ENCODE measurements at regions not wholly inside any gene's neighbourhood (a gene's known extent, or its start where the extent isn't known, plus 50 kb on each side); places are given as distances from the start of the nearest gene placed in this dataset.
A peak's percentile ranks its signal among the peaks of the same experiment; 100 is the strongest.
"Not testable (repeated sequence)": the region's sequence is repeated elsewhere in the genome, so short reads cannot be mapped to it uniquely, and the experiment has no call there.

DNA sequence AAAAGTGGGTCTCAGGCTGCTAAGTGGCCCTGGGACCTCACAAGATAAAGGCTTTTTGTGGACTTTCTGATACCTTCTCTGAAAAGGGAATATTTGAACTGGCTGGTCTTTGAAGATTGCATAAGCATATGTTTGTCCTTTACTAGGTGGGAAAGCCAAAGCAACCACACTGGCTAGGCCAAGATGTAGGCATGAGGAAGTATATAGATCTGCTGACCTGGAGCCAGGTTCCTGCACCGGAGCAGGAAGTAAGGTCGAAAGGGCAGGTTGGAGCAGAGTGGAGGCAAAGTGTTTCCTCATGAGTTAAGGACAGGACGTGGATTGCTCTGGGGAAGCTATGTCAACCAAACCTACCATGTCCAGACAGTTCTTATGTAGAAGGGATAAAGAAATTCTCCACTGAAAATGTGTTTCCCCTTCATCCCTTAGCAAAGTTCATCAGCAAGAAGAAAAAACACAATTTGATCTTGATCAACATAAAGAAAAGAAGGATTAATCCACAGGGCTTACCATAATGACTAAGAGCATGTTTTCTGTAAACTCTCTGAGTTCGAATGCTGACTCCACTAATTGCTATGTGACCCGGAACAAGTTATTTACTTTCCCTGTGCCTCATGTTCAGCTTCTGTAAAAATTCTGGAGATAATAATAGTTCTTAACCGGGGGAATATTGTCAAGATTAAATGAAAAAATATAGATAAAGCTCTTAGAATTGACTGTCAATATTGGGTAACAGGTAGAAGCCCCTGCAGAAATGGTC is 156.1 kb upstream of the SRD5A2 start:
- DNase-seq (ENCODE audit: low read depth), result no peak

DNA sequence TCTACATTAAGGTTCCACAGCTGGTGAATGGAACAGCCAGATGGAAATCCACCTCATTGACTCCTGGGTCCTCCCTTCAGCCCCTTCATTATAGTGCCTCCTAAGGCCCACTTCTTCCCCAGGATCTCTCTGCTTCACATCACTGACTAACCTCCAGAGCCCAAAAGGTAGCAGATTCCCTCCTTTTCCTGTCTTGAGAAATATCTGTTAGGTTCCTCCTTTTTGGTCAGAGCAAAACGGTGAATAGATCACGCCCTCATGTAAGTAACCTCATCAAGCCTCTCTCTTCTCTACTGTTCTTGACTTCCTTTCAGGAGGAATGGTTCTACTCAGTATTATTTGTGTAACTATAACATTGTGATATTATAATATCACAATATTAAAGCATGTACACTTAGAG is 155.0 kb upstream of the SRD5A2 start:
- no peak for DNase-seq (ENCODE audit: low read depth)

DNA sequence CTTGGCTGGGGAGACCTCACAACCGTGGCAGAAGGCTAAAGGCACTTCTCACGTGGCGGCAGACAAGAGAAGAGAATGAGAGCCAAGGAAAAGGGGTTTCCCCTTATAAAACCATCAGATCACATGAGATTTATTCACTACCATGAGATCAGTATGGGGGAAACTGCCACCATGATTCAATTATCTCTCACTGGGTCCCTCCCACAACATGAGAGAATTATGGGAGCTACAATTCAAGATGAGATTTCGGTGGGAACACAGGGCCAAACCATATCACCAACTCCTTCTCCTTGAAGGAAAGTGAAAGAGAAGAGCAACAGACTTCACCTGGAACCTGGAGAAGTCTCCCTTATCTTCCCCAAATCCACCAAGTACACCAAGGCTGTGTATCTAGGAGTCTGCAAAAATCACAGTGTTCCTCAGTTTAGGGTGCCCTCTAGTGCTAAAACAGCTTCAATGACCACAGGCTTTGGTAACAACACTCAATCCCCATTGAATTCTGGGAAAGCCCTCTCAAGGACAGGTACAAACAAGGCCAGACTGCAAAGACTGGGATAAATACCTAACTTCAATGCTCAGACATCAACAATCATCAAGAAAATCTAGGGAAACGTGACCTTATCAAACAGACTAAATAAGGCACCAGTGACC is 148.8 kb upstream of the SRD5A2 start:
- DNase-seq (ENCODE audit: low read depth), result peak; percentile 50

DNA sequence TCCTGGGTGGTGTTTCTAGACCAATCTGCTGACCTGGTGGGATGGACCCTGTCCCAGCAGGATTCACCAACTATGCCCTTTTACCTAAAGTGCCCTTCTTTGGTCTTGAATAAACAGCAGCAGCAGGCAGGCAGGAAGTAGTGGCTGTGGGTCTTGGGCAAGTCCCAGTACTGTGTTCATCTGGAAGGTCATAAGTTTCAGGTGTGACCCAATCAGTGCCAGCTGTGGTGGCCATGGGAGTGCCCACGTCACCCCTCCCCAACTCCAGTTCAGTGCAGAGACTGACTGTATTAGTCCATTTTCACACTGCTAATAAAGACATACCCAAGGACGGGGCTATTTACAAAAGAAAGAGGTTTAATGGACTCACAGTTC is 148.3 kb upstream of the SRD5A2 start:
- no peak for DNase-seq (ENCODE audit: low read depth)

DNA sequence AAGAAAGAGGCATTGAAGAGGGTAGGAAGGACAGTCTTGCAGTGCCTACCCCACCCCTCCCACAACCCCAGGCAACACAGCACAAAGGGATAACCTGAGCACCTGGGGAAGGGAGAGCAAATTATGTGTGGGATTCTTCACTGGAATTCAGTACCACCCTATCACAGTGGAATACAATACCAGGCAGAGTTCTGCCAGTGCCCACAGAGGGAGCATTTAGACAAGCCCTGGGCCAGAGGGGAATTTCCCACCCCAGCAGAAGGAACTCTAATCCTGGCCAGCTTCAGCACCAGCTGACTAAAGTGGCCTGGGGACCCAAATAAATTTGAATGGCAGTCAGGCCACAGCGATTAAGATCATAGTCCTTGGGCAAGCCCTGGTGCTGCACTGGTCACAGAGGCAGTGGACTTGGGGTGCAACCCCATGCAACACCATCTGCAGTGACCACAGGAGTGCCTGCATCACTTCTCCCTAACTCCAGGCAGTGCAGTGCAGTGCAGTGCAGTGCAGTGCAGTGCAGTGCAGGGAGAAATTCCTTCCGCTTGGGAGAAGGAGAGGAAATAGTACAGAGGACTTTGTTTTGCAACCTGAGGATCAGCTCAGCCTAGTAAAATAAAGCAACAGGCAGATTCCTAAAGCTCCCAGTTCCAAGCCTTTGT is 147.8 kb upstream of the SRD5A2 start:
- DNase-seq (ENCODE audit: low read depth), result no peak

DNA sequence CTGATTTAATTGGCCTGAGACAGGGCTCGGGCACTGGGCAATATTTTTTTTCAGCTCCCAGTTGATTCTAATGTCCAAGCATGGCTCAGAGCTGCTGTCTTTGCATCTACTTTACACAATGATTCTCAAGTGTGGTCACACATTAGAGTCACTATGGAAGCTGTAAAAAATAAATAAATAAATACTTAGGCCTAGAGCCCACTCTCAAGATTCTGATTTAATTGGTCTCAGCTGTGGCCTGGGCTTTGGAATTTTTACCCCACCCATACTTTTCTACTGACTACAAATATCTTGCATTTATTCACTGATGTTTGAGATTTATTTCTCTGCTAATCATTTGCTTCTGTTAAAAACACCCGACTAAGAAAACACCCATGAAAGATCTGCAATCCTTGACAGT is 145.7 kb upstream of the SRD5A2 start:
- no peak for DNase-seq (ENCODE audit: low read depth)

DNA sequence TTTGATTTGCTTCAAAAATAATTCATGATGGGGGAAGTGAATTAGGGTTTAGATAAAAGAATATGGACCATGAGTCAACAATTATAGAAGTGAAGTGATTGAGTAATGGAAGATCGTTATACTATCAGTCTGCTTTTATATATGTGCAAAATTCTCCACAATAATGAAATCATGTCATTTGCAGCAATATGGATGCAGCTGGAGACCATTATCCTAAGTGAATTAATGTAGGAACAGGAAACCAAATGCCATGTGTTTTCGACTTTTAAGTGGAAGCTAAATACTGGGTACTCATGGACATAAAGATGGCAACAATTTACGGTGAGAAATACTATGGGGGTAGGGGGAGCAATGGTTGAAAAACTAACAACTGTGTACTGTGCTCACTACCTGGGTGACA is 144.7 kb upstream of the SRD5A2 start:
- no peak for DNase-seq (ENCODE audit: low read depth)

DNA sequence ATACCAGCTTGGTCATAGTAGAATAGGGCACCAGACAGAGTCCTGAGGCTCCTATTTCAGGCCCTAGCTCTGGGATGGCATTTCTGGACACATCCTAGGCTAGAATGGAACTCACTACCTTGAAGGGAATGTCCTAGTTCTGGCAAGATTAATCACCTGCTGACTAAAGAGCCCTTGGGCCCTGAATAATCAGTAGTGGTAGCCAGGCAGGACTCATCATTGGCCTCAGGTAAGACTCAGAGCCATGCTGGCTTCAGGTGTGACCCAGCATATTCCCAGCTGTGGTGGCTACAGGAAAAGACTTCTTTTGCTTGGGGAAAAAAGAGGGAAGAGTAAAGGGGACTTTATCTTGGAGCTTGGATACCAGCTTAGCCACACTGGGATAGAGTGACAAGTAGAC is 131.0 kb upstream of the SRD5A2 start:
- DNase-seq (ENCODE audit: low read depth), result no peak

DNA sequence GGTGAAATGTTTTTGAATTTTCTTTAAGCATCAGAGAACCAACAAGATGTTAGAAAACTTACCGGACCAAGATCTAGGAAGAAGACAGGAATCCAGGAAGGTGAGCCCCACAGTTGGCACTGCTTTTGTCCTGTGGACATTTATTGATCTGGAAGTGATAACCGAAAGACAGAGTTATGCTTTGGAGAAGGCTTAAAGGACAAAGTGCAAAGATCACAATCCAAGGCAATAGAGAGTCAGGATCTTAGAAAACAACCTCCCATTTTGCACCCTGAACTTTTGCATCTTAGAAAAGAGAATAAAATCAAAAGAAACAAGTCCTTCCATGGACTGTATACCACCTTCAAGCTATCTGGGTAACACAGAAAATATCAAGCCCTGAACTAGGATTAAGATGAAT is 129.4 kb upstream of the SRD5A2 start:
- DNase-seq (ENCODE audit: low read depth), result no peak

DNA sequence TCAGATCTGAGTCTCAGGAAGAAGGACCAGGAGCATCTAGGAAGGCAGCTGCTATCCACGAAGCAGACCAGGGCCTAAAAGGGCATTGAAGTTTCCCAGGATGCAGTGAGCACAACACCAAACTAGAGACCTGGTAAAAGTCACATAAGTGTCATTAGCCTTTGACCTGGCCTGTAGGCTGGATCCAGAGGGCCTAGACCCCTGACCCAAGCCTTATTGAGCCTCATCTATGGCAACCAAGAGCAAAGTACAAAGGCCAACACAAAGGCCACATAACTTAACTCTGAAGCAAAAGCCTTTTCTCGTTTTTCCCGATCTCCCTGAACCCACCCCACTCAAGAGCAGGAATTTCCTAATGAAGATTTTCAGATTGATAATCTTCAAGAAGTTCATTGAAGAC is 127.3 kb upstream of the SRD5A2 start:
- no peak for DNase-seq (ENCODE audit: low read depth)

DNA sequence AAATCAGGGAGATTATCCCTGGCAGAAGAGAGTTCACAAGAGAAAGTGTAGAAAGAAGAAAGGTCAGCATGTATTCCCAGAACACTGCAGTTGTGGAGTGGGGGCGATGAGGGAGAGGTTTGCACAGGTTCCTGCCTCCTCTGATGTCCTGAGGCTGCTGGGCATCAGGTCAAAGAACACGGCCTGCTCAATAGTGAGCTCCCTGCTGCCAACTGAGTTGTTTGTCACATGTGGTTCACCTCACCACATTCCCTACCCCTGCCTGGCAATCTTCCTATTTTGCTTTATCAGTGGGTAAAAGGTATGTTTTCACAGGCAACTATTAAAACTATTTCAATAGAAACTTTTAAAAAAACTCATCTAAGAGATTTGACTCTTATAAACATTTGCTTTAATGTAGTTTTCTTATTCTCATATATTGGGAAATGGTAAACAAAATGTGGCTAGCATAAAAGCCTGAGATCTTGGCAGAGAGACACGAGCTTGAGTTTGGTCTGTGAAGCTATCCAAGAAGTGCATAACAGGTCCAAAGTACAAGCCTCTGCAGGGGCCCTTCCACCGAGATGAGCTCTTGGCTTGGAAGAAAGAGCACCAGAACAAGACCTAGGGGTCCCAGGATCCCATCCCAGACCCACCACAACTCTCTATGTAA is 123.9 kb upstream of the SRD5A2 start:
- no peak for DNase-seq (ENCODE audit: low read depth)

DNA sequence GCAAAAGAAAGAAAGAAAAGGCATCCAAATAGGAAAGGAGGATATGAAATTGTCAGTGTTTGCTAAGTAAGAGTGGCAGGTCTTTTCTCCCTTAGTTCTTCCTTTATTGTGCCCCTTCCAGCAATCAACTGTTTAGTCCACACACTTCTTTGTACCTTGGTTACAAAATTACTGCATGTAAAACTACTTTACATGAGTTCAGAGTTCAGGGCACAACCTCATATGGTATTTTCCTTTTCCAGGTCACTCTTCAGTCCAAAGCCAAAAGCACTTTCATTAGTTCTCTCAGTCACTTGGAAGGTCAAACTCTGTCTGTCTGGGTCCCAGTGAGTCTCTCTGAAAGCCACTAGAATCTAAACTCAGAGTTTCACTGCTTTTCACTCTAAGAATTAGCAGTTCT is 122.5 kb upstream of the SRD5A2 start:
- DNase-seq (ENCODE audit: low read depth), result no peak

DNA sequence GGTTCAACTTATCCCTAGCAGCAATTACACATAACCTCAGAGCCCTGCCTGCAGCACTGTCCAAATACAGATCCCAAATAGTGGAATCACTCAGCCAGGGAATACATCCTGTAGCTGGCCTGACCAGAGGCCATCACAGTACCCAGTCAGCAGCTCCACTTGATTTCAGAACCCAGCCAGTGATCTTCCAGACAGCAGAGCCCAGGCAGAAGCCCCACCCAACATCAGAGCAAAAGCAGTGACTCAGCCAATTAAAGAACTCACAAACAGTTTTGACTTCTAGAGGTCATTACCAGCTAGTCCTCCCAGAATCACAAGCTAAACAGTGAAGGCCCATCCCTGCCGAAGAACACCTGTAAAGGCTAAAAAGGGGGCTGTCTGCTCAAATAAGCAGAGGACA is 118.0 kb upstream of the SRD5A2 start:
- DNase-seq (ENCODE audit: low read depth), result no peak

DNA sequence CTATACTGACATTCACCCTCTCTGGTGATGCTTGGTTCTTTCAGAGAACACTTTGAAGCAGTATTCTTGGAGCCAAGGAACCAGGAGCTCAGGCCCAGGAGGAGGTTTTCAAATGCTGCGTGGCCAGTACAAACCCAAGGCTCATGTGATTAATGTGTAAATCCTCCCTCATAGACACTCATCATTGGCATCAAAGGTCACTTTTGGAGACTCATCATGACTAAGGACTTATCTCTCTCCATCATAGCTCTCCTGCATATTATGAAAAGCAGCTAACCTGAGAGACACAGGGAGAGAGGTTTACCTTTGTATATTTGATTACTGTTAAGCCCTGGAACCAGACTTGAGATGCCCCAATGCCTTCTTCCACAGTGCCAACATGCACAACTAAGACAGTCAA is 115.3 kb upstream of the SRD5A2 start:
- DNase-seq (ENCODE audit: low read depth), result no peak

DNA sequence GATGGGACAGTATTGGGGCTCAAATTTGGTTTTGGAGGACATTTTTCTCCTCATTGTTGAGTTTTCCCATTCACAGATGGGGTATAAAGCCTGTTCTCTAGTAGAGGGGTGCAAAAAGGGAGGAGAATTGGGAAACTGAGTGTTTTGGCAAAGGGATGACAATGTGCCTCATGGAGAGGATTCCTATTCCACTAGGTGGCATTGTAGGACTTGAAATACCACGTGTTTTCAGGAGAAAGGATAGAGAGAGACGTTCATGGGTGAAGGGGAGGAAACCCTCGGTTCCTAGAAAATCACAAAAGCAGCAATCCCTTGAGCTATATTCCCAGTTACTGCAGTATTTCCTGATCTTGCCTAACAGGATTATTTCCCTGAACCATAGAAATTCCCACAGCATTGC is 113.7 kb upstream of the SRD5A2 start:
- peak; percentile 11 for DNase-seq (ENCODE audit: low read depth)

DNA sequence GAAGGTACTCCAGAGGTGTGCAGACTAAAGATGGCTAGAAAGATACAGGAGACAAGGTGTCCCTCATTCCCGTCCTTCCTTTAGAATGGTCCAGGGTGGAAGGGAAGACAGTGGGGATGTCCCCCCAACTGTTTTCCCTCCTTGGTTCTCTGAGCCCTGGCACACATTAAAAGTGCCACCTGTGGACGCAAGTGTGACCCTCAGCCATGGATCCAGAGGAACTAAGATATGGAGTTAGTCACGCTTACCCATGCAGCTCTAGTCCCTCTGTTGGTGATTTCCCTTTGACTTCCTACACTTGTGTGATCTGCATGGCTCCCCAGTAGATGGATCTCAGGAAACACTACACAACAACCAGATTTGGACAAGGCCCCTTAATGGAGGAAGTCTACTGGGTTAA is 113.1 kb upstream of the SRD5A2 start:
- peak; percentile 3 for DNase-seq (ENCODE audit: low read depth)

DNA sequence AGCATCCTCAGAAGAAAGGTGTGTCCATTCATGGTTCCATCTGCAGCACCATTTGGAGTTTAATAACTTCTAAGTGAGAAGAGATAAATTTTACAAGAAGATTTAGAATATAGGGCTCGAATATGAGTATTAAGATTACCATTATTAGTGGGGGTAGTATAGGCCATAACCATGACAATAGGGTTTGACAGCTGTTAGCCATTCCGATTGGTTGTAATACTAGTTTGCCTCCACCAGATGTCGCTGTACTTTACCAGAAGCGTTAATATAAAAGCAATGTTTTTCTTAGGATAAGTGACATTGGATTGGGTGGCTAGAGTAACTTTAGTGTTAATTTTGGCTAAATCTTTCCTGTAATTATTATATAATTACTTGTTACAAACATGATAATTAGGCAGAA is 107.5 kb upstream of the SRD5A2 start:
- peak; percentile 3 for DNase-seq (ENCODE audit: low read depth)

DNA sequence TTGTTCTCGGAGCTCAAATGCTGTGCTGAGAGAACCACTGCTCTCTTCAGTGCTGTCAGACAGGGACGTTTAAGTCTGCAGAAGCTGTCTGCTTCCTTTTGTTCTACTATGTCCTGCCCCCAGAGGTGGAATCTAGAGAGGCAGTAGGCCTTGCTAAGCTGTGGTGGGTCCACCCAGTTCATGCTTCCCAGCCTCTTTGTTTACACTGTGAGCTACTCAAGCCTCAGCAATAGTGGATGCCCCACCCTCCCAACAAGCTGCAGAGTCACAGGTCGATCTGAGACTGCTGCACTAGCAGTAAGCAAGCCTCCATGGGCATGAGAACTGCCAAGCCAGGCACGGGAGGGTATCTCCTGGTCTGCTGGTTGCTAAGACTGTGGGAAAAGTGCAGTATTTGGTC is 102.8 kb upstream of the SRD5A2 start:
- DNase-seq (ENCODE audit: low read depth), result not testable (repeated sequence)

DNA sequence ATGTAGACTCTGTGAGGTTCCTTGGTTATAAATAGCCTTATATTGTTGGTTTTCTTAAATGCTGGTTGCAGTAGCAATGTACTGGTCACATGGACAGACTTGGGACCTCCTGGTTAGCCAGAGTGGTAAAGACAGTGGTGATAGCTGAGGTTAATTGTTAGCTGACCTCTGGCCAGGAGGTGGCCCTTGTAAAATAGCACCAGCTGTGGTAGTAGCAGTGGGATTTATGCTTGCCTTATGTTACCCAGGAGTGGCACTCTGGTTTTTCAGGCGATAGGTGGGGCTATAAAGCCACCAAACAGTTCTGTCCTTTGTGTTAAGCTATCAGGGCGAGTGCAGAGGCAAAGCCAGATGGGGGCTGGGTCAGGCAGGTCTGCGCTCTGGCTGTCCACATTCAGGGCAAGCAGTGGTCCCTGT is 94.8 kb upstream of the SRD5A2 start:
- DNase-seq (ENCODE audit: low read depth), result peak; percentile 5

DNA sequence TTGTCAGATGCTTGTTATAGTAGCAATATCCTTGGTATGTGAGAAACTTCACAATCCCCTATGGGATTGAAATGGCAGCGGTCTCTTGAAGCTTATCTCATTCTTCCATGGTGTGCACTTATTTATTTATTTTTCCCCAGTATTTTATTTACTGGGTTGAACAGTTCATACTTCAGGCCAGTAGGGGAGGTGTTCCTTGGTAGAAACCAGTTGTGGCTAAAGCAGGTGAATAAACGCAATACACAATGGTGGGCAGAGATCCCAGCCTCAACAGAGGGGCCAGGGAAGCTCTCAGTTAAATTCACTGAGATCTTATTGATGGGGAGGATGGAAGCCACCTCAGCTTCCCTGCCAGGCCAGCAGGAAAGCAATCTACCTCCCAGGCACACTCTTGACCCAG is 93.7 kb upstream of the SRD5A2 start:
- no peak for DNase-seq (ENCODE audit: low read depth)

DNA sequence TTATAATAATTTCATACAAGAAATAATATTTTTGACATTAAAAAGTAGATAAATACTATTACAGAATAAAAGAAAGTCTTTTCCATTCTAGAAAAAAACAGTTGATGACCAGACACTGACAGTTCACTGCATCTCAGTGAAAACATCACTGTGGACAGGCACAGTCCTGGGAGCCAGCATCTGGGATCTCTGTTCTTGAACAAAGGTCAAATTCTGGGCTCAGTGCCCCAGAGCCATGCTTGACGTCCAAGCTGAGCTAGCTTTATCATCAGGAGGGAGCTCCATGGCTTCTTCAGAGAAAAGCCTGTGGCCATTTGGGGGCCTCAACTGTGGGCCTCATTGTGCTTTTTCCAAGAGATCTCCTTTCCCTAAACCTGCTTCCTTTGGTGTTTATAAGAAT is 86.1 kb upstream of the SRD5A2 start:
- DNase-seq (ENCODE audit: low read depth), result no peak

DNA sequence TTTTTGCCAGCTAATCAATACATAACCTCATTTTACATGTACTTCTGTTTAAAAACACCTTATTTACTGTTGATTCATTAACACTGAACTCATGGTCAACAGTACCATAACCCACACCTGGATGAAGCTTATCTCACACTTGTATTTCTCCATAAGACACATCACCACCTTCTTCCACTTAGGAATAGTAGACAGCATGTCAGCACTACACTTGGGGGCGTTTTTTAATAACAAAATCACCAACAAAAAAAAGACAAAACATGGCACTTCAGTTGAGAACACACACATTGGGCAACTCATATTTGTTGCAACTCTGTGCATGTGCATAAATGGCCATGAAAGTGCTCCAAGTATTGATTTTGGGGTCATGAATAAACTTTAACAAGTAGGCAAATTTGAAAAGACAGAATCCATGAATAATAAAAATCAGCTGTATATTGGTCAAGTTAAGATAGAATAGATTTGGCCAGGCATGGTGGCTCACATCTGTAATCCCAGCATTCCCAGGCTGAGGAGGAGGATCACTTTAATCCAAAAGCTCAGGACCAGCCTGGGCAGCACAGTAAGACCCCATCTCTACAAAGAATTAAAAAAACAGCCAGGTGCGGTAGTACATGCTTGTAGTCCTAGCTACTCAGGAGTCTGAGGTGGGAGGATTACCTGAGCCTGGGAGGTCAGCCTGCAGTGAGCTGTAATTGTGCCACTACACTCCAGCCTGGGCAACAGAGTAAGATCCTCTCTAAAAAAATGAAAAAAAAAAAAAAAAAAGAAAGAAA is 84.4 kb upstream of the SRD5A2 start:
- no peak for DNase-seq (ENCODE audit: low read depth)
